HCT116 (cell line): ENCODE measurements at regions not wholly inside any gene's neighbourhood (a gene's known extent, or its start where the extent isn't known, plus 50 kb on each side); places are given as distances from the start of the nearest gene placed in this dataset.

Experiments used
- ATAC-seq: fragments of 200-7000 bp; cut with Tn5 transposase; 2 replicates; pipeline ENCODE4 v1.9.1; 2020; ENCODE audit warnings: mild to moderate bottlenecking, moderate library complexity
- BruUV-seq: library from RNA; stranded (reverse); fragments of 400-500 nt; replicated peaks from 2 replicates; lab custom pipeline; 2021; lab: Mats Ljungman, UMichigan
- CTCF ChIA-PET: fragments of 300-600 bp; sonication (Branson Sonifier 250); formaldehyde crosslinking; loops from one replicate; lab custom pipeline; 2021; ENCODE audit warnings: antibody characterized with exemption; lab: Charles Lee
- POLR2A ChIA-PET: fragments of 300-600, 350-600 bp; sonication (Branson Sonifier 250); formaldehyde crosslinking; loops from one replicate; lab custom pipeline; 2021; ENCODE audit warnings: antibody characterized with exemption; lab: Charles Lee
- RAD21 ChIA-PET, 2 experiments: fragments of 300-600 bp; sonication (Branson Sonifier 250); formaldehyde crosslinking; loops; one replicate each; lab custom pipeline; 2023; ENCODE audit warnings: low total read pairs in 2 of 2; ENCODE audit not compliant: uncharacterized antibody in 2 of 2, unreplicated experiment in 2 of 2, low non-redundant PET in 1 of 2; lab: Charles Lee
- DNase-seq: peaks from one replicate; pipeline ENCODE4 v3.0.0-alpha.2; 2010; ENCODE audit warnings: low read depth, low spot score
- H2AFZ ChIP-seq: fragments of 200-600 bp; shearing (Covaris generic), sonication (generic); 2 replicates; pipeline ENCODE4 v1.6.1; 2017; ENCODE audit warnings: low read depth, mixed run types, mixed read lengths, antibody characterized with exemption, low read length; ENCODE audit not compliant: poor library complexity, severe bottlenecking
- H3K27ac ChIP-seq: 2 replicates; pipeline ENCODE4 v1.5.1; 2012; ENCODE audit warnings: low read depth, low read length
- H3K27me3 ChIP-seq: fragments of 200-600 bp; sonication (generic); 2 replicates; pipeline ENCODE4 v1.6.1; 2016; ENCODE audit warnings: mixed run types, low read length, mixed read lengths; ENCODE audit not compliant: insufficient read depth
- H3K36me3 ChIP-seq, 2 experiments: fragments of 200-500 bp in 1 of 2; fragments of 200-600 bp in 1 of 2; sonication (Bioruptor generic) in 1 of 2; sonication (generic) in 1 of 2; 2 replicates each; pipeline versions ENCODE4 v1.5.1 to v1.6.1; 2014 to 2016; ENCODE audit warnings: low read length in 2 of 2, inconsistent platforms in 1 of 2, mixed read lengths in 1 of 2, mixed run types in 1 of 2; ENCODE audit not compliant: insufficient read depth in 2 of 2, control insufficient read depth in 1 of 2
- H3K4me1 ChIP-seq, 2 experiments: fragments of 200-600 bp in 1 of 2; sonication (generic) in 1 of 2; 2 replicates each; pipeline versions ENCODE4 v1.5.1 to v1.6.1; 2012 to 2017; ENCODE audit warnings: low read length in 2 of 2, inconsistent platforms in 1 of 2, mild to moderate bottlenecking in 1 of 2, mixed read lengths in 1 of 2, mixed run types in 1 of 2, moderate library complexity in 1 of 2; ENCODE audit not compliant: insufficient read depth in 2 of 2, control insufficient read depth in 1 of 2
- H3K4me2 ChIP-seq: fragments of 200-600 bp; sonication (generic); 2 replicates; pipeline ENCODE4 v1.6.1; 2017; ENCODE audit warnings: mixed run types, low read length, mixed read lengths
- H3K4me3 ChIP-seq, 2 experiments: fragments of 200-600 bp in 1 of 2; sonication (generic) in 1 of 2; replicated peaks in 1 of 2; 2 replicates each; pipeline ENCODE4 v1.5.1; 2011 to 2016; ENCODE audit warnings: low read length in 2 of 2, control low read depth in 1 of 2, low read depth in 1 of 2, mild to moderate bottlenecking in 1 of 2, mixed read lengths in 1 of 2, mixed run types in 1 of 2
- H3K79me2 ChIP-seq: fragments of 200-600 bp; sonication (generic); 2 replicates; pipeline ENCODE4 v1.6.1; 2017; ENCODE audit warnings: mild to moderate bottlenecking, mixed run types, low read length, moderate library complexity, mixed read lengths; ENCODE audit not compliant: insufficient read depth
- H3K9ac ChIP-seq: fragments of 200-600 bp; sonication (generic); 2 replicates; pipeline ENCODE4 v1.6.1; 2016; ENCODE audit warnings: low read length, mixed read lengths
- H3K9me2 ChIP-seq: fragments of 200-600 bp; sonication (generic), shearing (Covaris generic); 2 replicates; pipeline ENCODE4 v1.6.1; 2017; ENCODE audit warnings: mixed run types, mild to moderate bottlenecking, moderate library complexity; ENCODE audit not compliant: insufficient read depth
- H3K9me3 ChIP-seq, 2 experiments: fragments of 200-500 bp in 1 of 2; fragments of 200-600 bp in 1 of 2; sonication (Bioruptor generic) in 1 of 2; sonication (generic) in 1 of 2; 2 replicates each; pipeline ENCODE4 v1.6.1; 2014 to 2017; ENCODE audit warnings: low read length in 2 of 2, mixed read lengths in 2 of 2, inconsistent platforms in 1 of 2, low read depth in 1 of 2, mild to moderate bottlenecking in 1 of 2, mixed run types in 1 of 2, moderate library complexity in 1 of 2; ENCODE audit not compliant: control insufficient read depth in 1 of 2, insufficient read depth in 1 of 2
- H4K20me1 ChIP-seq: fragments of 200-600 bp; sonication (generic), shearing (Covaris generic); 2 replicates; pipeline ENCODE4 v1.6.1; 2017; ENCODE audit warnings: mixed run types, mild to moderate bottlenecking, moderate library complexity; ENCODE audit not compliant: insufficient read depth
- CBX3 ChIP-seq: IDR thresholded peaks from 2 replicates; pipeline ENCODE4 v1.6.1; 2012; ENCODE audit warnings: low read depth
- CEBPB ChIP-seq: IDR thresholded peaks from 2 replicates; pipeline ENCODE4 v1.6.1; 2012; ENCODE audit warnings: low read depth
- EGR1 ChIP-seq: IDR thresholded peaks from 2 replicates; pipeline ENCODE4 v1.6.1; 2012; ENCODE audit warnings: low read depth
- ELF1 ChIP-seq: IDR thresholded peaks from 2 replicates; pipeline ENCODE4 v1.6.1; 2012; ENCODE audit warnings: low read depth, borderline replicate concordance
- EZH2 ChIP-seq: fragments of 200-600 bp; sonication (generic); IDR thresholded peaks from 2 replicates; pipeline ENCODE4 v1.6.1; 2017; ENCODE audit warnings: antibody characterized with exemption, mixed run types
- EZH2phosphoT487 ChIP-seq: fragments of 200-600 bp; IDR thresholded peaks from 2 replicates; pipeline ENCODE4 v1.6.1; 2018; ENCODE audit warnings: antibody characterized with exemption, borderline replicate concordance
- FOSL1 ChIP-seq: IDR thresholded peaks from 2 replicates; pipeline ENCODE4 v1.6.1; 2012; ENCODE audit warnings: low read depth
- POLR2A ChIP-seq: IDR thresholded peaks from 2 replicates; pipeline ENCODE4 v1.7.0; 2011; ENCODE audit warnings: borderline replicate concordance; ENCODE audit not compliant: insufficient read depth, insufficient read length; ENCODE audit errors: extremely low read depth
- POLR2AphosphoS5 ChIP-seq: IDR thresholded peaks from 2 replicates; pipeline ENCODE4 v1.6.1; 2011; ENCODE audit warnings: mild to moderate bottlenecking, low read depth, low read length, moderate library complexity
- RAD21 ChIP-seq: IDR thresholded peaks from 2 replicates; pipeline ENCODE4 v1.6.1; 2012; ENCODE audit warnings: low read depth, mild to moderate bottlenecking
- SP1 ChIP-seq: IDR thresholded peaks from 2 replicates; pipeline ENCODE4 v1.6.1; 2012; ENCODE audit warnings: low read depth
- SRF ChIP-seq: IDR thresholded peaks from 2 replicates; pipeline ENCODE4 v1.6.1; 2012; ENCODE audit warnings: low read depth
- TCF7L2 ChIP-seq: IDR thresholded peaks from 2 replicates; pipeline ENCODE4 v1.7.0; 2011; ENCODE audit warnings: borderline replicate concordance, inconsistent platforms; ENCODE audit not compliant: insufficient read depth, insufficient read length; ENCODE audit errors: extremely low read depth
- YY1 ChIP-seq: IDR thresholded peaks from 2 replicates; pipeline ENCODE4 v1.6.1; 2011; ENCODE audit warnings: low read length, low read depth, moderate library complexity, mild to moderate bottlenecking; ENCODE audit not compliant: insufficient replicate concordance; ENCODE audit errors: extremely low read depth
- ZFX ChIP-seq: fragments of 450-650 bp; IDR thresholded peaks from 2 replicates; pipeline ENCODE4 v1.6.1; 2017
- ZNF274 ChIP-seq: fragments of 200-500 bp; sonication (Bioruptor generic); IDR thresholded peaks from 2 replicates; pipeline ENCODE4 v1.6.1; 2014; ENCODE audit warnings: mild to moderate bottlenecking, low read depth, low read length, inconsistent platforms
- intact Hi-C: fragments of 100-400 bp; cut with micrococcal nuclease; formaldehyde crosslinking; loops from 2 replicates; pipeline ENCODE4 v1.10.0; 2022
- TF ChIP-seq, protein P1 (sequence below): IDR thresholded peaks from 2 replicates; pipeline ENCODE4 v1.6.1; 2011; ENCODE audit warnings: mild to moderate bottlenecking, low read length, moderate library complexity; ENCODE audit not compliant: insufficient replicate concordance; ENCODE audit errors: extremely low read depth
- TF ChIP-seq, protein P2 (sequence below), 3 experiments: fragments of 200-600 bp in 1 of 3; sonication (generic) in 1 of 3; IDR thresholded peaks in 2 of 3; conservative IDR thresholded peaks in 1 of 3; 2 replicates each; pipeline ENCODE4 v1.5.1; 2012 to 2017; ENCODE audit warnings: low read depth in 2 of 3, low read length in 2 of 3, antibody characterized with exemption in 1 of 3, borderline replicate concordance in 1 of 3, control low read depth in 1 of 3, mild to moderate bottlenecking in 1 of 3, mixed read lengths in 1 of 3, mixed run types in 1 of 3, moderate library complexity in 1 of 3; ENCODE audit not compliant: insufficient read depth in 1 of 3
- TF ChIP-seq, protein P3 (sequence below): IDR thresholded peaks from 2 replicates; pipeline ENCODE4 v1.6.1; 2012; ENCODE audit warnings: low read depth
- TF ChIP-seq, protein P4 (sequence below): IDR thresholded peaks from 2 replicates; pipeline ENCODE4 v1.6.1; 2012

DNA sequence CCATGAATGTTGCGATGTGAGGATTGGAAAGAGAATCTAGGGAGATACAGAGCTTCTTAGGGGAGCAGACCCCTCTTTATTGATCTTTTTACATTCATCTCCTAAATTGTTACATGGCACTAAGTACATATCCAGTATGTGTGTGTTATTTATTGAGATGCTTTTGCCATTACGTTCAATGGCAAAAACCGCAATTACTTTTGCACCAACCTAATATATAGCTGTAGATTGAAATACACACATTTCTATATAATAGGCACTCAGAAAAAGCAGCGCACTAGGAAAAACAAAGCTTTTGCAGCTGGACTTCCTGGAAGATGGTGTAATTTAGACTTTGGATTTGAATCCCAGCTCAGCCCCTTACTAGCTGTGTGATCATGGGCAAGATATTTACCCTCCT is 849.4 kb downstream of the SLC4A3 start:
- RAD21 ChIA-PET = no interaction called here
- ATAC-seq = no peak
- Histone ChIP-seq H2AFZ (no peak overlapping the region), H3K4me1 (no peaks in the 10 kb centered on the region), H3K4me2 (no peak overlapping the region), H3K79me2 (no peaks in the 10 kb centered on the region), H3K9me3 (no peaks in the 10 kb centered on the region), H3K9me2 (no peaks in the 10 kb centered on the region), H4K20me1 (no peaks in the 10 kb centered on the region), H3K4me3 (no peak overlapping the region)
- intact Hi-C loops = no loop called here
- no peak for DNase-seq
- BruUV-seq = no TSS peak
- TF ChIP-seq SP1 (no peak), RAD21 (no peak), FOSL1 (no peak), EZH2 (no peak), CEBPB (no peak), POLR2A (no peak), POLR2AphosphoS5 (no peak), CBX3 (no peak), TCF7L2 (no peak), EZH2phosphoT487 (no peak), ZNF274 (no peak), ELF1 (no peak), EGR1 (no peak), YY1 (no peak), ZFX (no peak), SRF (no peak)
- TF ChIP-seq, protein P1, sequence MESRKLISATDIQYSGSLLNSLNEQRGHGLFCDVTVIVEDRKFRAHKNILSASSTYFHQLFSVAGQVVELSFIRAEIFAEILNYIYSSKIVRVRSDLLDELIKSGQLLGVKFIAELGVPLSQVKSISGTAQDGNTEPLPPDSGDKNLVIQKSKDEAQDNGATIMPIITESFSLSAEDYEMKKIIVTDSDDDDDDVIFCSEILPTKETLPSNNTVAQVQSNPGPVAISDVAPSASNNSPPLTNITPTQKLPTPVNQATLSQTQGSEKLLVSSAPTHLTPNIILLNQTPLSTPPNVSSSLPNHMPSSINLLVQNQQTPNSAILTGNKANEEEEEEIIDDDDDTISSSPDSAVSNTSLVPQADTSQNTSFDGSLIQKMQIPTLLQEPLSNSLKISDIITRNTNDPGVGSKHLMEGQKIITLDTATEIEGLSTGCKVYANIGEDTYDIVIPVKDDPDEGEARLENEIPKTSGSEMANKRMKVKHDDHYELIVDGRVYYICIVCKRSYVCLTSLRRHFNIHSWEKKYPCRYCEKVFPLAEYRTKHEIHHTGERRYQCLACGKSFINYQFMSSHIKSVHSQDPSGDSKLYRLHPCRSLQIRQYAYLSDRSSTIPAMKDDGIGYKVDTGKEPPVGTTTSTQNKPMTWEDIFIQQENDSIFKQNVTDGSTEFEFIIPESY = no peak
- TF ChIP-seq, protein P2, sequence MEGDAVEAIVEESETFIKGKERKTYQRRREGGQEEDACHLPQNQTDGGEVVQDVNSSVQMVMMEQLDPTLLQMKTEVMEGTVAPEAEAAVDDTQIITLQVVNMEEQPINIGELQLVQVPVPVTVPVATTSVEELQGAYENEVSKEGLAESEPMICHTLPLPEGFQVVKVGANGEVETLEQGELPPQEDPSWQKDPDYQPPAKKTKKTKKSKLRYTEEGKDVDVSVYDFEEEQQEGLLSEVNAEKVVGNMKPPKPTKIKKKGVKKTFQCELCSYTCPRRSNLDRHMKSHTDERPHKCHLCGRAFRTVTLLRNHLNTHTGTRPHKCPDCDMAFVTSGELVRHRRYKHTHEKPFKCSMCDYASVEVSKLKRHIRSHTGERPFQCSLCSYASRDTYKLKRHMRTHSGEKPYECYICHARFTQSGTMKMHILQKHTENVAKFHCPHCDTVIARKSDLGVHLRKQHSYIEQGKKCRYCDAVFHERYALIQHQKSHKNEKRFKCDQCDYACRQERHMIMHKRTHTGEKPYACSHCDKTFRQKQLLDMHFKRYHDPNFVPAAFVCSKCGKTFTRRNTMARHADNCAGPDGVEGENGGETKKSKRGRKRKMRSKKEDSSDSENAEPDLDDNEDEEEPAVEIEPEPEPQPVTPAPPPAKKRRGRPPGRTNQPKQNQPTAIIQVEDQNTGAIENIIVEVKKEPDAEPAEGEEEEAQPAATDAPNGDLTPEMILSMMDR (IDR thresholded peaks at IDR 0.05 in 2 of 3, conservative IDR thresholded peaks at IDR 0.05 in 1 of 3; ENCODE audit: borderline replicate concordance in 1 of 3, insufficient read depth in 1 of 3, low read depth in 2 of 3, low read length in 2 of 3) = no peak
- TF ChIP-seq, protein P3, sequence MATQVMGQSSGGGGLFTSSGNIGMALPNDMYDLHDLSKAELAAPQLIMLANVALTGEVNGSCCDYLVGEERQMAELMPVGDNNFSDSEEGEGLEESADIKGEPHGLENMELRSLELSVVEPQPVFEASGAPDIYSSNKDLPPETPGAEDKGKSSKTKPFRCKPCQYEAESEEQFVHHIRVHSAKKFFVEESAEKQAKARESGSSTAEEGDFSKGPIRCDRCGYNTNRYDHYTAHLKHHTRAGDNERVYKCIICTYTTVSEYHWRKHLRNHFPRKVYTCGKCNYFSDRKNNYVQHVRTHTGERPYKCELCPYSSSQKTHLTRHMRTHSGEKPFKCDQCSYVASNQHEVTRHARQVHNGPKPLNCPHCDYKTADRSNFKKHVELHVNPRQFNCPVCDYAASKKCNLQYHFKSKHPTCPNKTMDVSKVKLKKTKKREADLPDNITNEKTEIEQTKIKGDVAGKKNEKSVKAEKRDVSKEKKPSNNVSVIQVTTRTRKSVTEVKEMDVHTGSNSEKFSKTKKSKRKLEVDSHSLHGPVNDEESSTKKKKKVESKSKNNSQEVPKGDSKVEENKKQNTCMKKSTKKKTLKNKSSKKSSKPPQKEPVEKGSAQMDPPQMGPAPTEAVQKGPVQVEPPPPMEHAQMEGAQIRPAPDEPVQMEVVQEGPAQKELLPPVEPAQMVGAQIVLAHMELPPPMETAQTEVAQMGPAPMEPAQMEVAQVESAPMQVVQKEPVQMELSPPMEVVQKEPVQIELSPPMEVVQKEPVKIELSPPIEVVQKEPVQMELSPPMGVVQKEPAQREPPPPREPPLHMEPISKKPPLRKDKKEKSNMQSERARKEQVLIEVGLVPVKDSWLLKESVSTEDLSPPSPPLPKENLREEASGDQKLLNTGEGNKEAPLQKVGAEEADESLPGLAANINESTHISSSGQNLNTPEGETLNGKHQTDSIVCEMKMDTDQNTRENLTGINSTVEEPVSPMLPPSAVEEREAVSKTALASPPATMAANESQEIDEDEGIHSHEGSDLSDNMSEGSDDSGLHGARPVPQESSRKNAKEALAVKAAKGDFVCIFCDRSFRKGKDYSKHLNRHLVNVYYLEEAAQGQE = no peak
- TF ChIP-seq, protein P4, sequence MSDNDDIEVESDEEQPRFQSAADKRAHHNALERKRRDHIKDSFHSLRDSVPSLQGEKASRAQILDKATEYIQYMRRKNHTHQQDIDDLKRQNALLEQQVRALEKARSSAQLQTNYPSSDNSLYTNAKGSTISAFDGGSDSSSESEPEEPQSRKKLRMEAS = no peak
- TF ChIP-seq, all 23 proteins: peak for 0
- no peak overlapping the region for H3K9ac ChIP-seq
- no peaks in the 10 kb centered on the region for H3K36me3 ChIP-seq
- H3K27ac ChIP-seq = no peak overlapping the region
- no peaks in the 10 kb centered on the region for H3K27me3 ChIP-seq
- CTCF ChIA-PET = no interaction called here
- POLR2A ChIA-PET = no interaction called here
